ENCODE measurements at regions not wholly inside any gene's neighbourhood (a gene's known extent, or its start where the extent isn't known, plus 50 kb on each side); places are given as distances from the start of the nearest gene placed in this dataset.

DNA sequence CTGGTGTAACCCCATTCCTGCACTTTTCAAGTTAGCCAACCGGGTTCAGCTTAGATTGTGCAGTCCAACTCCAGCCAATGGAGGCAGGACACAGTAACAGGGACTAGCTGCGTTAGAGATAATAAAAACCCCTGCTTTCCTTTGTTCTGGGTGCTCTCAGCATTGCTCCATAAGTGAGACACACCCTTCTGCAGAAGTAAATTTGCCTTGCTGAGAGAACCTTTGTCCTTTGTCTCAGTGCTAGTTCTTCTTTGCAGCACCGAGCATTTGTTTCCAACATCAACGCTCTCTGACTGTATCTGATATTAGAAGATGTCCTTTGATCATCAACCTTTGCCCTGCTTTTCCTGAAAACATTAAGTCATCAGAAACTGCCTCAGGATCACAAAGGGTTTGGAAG, 169.5 kb upstream of the OR13F1 start:
- TF ChIP-seq, protein P1, sequence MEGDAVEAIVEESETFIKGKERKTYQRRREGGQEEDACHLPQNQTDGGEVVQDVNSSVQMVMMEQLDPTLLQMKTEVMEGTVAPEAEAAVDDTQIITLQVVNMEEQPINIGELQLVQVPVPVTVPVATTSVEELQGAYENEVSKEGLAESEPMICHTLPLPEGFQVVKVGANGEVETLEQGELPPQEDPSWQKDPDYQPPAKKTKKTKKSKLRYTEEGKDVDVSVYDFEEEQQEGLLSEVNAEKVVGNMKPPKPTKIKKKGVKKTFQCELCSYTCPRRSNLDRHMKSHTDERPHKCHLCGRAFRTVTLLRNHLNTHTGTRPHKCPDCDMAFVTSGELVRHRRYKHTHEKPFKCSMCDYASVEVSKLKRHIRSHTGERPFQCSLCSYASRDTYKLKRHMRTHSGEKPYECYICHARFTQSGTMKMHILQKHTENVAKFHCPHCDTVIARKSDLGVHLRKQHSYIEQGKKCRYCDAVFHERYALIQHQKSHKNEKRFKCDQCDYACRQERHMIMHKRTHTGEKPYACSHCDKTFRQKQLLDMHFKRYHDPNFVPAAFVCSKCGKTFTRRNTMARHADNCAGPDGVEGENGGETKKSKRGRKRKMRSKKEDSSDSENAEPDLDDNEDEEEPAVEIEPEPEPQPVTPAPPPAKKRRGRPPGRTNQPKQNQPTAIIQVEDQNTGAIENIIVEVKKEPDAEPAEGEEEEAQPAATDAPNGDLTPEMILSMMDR (IDR thresholded peaks at IDR 0.05): no peak
- no peak for TF ChIP-seq POLR2A (IDR thresholded peaks at IDR 0.05)
- DNase-seq: no peak
- no peaks in the 10 kb centered on the region for H3K27me3 ChIP-seq
- H3K9me3 ChIP-seq: peaks cover 0 to 14% (median 8%) of the 10 kb centered on the region in 3 donors
- no peak overlapping the region for H3K27ac ChIP-seq
- intact Hi-C loops (cut with DNase I): no loop called here
- 77 to 81% methylated on average over 4 of the region's 4 CpGs for WGBS, 2 donors
- no peaks in the 10 kb centered on the region for H3K4me1 ChIP-seq
- H3K4me3 ChIP-seq: no peak overlapping the region
- H3K36me3 ChIP-seq: no peaks in the 10 kb centered on the region

DNA sequence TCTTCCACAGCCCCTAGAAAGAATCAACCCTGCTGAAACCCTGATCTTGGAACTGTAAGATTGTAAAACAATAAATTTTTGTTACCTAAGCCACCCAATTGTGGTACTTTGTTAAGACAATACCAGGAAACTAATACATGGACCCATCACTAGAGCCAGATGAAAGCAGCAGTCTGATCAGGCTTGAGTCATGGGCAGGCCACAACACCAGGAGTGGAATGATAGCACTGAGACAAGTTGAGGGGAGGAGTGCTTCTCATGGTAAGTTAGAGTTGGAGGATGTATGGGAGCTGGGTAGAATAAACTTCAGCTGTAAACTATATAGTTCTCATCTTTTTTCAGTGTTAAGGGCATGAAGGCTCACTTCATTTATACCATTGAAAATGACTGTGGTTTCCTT, 164.4 kb upstream of the OR13F1 start:
- no peak for TF ChIP-seq POLR2A (IDR thresholded peaks at IDR 0.05)
- TF ChIP-seq, protein P1 (IDR thresholded peaks at IDR 0.05): no peak
- intact Hi-C loops (cut with DNase I): no loop called here
- no peak for DNase-seq

DNA sequence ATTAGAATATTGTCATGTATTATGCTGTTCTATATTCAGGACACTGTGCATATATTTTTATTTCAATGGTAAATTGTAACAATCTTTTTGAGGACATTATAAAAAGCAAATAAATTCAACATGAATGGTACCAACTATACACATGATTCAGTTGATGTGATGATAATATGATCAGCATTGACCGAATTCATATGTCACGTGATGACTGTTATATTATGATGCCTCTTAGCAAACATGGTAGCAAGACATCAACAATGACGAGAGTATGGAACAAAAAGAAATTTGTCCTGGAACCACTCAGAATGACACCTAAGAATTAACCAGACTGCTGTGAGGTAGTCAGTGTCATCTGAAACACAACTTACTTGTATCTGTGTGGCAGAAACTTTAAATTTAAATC, 161.5 kb upstream of the OR13F1 start:
- WGBS, 2 donors: 76 to 82% methylated on average over 3 of the region's 3 CpGs
- no peak for DNase-seq
- intact Hi-C loops (cut with DNase I): no loop called here
- peaks cover 0 to 21% (median 0%) of the 10 kb centered on the region in 3 donors for H3K4me1 ChIP-seq
- no peaks in the 10 kb centered on the region for H3K27me3 ChIP-seq
- TF ChIP-seq, protein P1 (IDR thresholded peaks at IDR 0.05): no peak
- no peak for TF ChIP-seq POLR2A (IDR thresholded peaks at IDR 0.05)
- no peaks in the 10 kb centered on the region for H3K9me3 ChIP-seq
- no peak overlapping the region for H3K4me3 ChIP-seq
- no peaks in the 10 kb centered on the region for H3K36me3 ChIP-seq
- H3K27ac ChIP-seq: no peak overlapping the region

More for the DNA sequence above, 164.4 kb upstream of the OR13F1 start:
- Histone ChIP-seq H3K4me1 (no peaks in the 10 kb centered on the region), H3K27ac (no peak overlapping the region), H3K36me3 (no peaks in the 10 kb centered on the region), H3K9me3 (peaks cover 0 to 2% (median under 1%) of the 10 kb centered on the region in 3 donors), H3K4me3 (no peak overlapping the region), H3K27me3 (no peaks in the 10 kb centered on the region)

DNA sequence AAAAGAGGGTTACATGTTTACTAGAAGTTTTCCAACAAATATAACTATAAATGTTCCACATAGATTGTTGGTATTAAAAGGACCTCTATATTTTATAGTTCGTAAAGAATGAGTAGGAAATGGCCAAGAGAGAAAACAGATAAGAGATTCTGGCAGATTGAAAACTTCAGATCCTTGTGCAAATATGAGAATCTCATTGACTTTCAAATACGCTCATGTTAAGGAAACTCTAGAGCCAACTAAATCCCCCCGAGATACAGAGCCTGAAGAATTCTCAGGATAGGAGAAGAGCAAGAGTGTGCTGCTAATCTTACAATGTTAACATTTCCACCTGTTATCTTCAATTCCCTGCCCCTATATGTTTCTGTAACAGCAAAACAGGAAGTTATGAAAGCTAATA, 159.0 kb upstream of the OR13F1 start:
- 69 to 81% methylated on average over 3 of the region's 3 CpGs for WGBS, 2 donors
- Histone ChIP-seq H3K4me1 (peaks cover 0 to 21% (median 0%) of the 10 kb centered on the region in 3 donors), H3K27me3 (no peaks in the 10 kb centered on the region), H3K27ac (no peak overlapping the region), H3K36me3 (no peaks in the 10 kb centered on the region), H3K9me3 (no peaks in the 10 kb centered on the region), H3K4me3 (no peak overlapping the region)
- TF ChIP-seq POLR2A (IDR thresholded peaks at IDR 0.05): no peak
- TF ChIP-seq, protein P1 (IDR thresholded peaks at IDR 0.05): no peak
- DNase-seq: no peak
- intact Hi-C loops (cut with DNase I): no loop called here

DNA sequence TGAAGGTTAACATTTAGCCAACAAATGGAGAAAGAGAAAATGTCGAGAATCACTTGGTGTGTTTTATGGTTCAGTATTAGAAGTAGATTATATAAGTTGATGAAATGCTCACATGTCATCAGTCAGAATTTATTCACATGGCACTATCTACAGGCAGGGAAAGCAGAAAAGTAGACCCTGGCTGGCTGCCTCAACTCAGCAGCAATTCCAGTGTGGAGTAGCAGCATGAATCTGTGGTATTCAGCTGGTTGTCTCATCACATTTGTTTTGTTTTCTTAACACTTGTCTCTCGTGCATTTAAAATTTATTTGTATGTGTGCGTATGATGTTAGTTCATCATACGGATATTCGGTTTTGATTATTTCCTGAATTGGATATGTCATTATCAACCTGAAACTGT, 153.5 kb upstream of the OR13F1 start:
- Histone ChIP-seq H3K9me3 (no peaks in the 10 kb centered on the region), H3K36me3 (no peaks in the 10 kb centered on the region), H3K27me3 (no peaks in the 10 kb centered on the region), H3K4me3 (no peak overlapping the region), H3K4me1 (peaks cover 0 to 18% (median 0%) of the 10 kb centered on the region in 3 donors), H3K27ac (no peak overlapping the region)
- 76 to 84% methylated on average over 5 of the region's 5 CpGs for WGBS, 2 donors
- no peak for DNase-seq
- no peak for TF ChIP-seq POLR2A (IDR thresholded peaks at IDR 0.05)
- intact Hi-C loops (cut with DNase I): no loop called here

DNA sequence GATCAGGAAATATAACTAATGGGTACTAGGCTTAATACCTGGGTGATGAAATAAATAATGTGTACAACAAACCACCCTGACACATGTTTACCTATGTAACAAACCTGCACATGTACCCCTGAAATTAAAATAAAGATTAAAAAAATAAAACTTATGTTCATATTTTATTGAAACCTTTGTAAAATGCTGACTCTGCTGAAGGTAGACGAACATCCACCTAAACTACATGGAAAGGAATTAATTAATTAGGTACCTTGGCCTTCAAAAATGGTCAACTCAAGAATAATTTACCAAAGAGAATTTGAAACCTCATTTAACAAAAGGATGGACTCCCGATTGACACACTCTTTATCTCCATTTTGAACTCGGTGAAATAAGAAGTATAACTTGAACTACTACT, 152.3 kb upstream of the OR13F1 start:
- WGBS, 2 donors: 60 to 77% methylated on average over 3 of the region's 3 CpGs
- no peaks in the 10 kb centered on the region for H3K9me3 ChIP-seq
- DNase-seq: no peak
- H3K27ac ChIP-seq: no peak overlapping the region
- H3K27me3 ChIP-seq: no peaks in the 10 kb centered on the region
- peaks cover 0 to 7% (median 0%) of the 10 kb centered on the region in 3 donors for H3K4me1 ChIP-seq
- intact Hi-C loops (cut with DNase I): no loop called here
- H3K4me3 ChIP-seq: no peak overlapping the region
- no peaks in the 10 kb centered on the region for H3K36me3 ChIP-seq
- TF ChIP-seq, protein P1 (IDR thresholded peaks at IDR 0.05): no peak
- TF ChIP-seq POLR2A (IDR thresholded peaks at IDR 0.05): no peak

Measured in esophagus squamous epithelium (tissue), 5 donors.